ENCODE measurements at regions not wholly inside any gene's neighbourhood (a gene's known extent, or its start where the extent isn't known, plus 50 kb on each side); places are given as distances from the start of the nearest gene placed in this dataset.

DNA sequence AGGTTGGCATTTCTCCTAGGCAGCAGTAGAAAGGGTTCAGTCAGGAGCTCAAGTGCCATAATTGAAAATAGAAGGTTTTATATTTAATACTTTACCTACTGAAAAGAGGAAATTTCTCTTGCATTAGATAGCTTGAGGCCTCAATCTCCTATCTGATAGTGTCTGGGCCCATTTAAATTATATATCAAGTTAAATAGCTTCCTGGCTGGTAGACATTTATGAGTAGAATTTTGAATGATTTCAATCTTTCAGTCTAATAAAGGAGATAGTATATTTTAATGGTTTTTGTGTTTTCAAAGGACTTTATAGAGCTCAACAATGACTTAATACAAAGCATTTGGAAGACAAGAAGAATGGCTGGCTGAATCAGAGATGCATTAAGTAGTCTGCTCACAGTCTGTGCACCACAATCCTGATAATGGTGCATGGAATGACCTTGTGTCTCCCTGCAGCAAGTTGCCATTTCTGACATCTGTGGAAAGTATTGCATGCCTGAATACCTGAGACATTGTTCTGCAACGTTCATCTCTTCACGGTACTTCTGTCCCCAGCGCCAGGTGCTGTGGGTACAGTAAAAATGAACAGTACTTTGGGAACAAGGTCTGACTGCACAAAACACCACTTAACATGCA lies 974.1 kb downstream of the TMTC2 start:
- Histone ChIP-seq H3K9me3 (ENCODE audit: control insufficient read depth, insufficient read depth, low read length) (no peaks in the 10 kb centered on the region), H3K4me1 (ENCODE audit: control insufficient read depth, insufficient read depth, low read length) (no peaks in the 10 kb centered on the region), H3K27ac (ENCODE audit: low read length) (no peak overlapping the region), H3K4me3 (ENCODE audit: low read length) (no peak overlapping the region), H3K27me3 (ENCODE audit: control insufficient read depth, insufficient read depth, low read length) (no peaks in the 10 kb centered on the region), H3K36me3 (ENCODE audit: control insufficient read depth, insufficient read depth, low read length) (no peaks in the 10 kb centered on the region)
- WGBS (ENCODE audit: insufficient coverage, insufficient read length) = no CpG with 5 or more reads among the region's 3 CpGs
- no peak for DNase-seq (ENCODE audit: low read depth, low spot score)

DNA sequence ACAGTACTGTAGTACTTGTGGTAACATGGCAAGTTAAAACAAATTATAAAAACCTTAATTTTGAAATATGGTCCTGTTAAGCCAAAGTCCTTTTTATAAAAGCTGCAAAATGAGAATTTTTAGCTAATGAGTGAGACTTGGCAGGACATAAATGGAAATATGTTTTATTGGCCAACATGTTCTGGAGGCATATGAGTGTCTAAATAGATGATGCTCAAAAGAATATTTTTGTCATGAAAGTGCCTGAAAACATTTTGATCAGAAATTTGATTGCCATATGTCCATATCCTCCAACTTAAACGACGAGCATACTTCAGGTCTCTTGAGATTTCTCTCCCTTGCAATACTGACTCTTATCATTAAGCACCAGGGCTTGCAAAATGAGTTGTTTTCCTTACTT lies 972.6 kb downstream of the TMTC2 start:
- H3K4me1 ChIP-seq (ENCODE audit: control insufficient read depth, insufficient read depth, low read length) = no peaks in the 10 kb centered on the region
- DNase-seq (ENCODE audit: low read depth, low spot score) = no peak
- H3K36me3 ChIP-seq (ENCODE audit: control insufficient read depth, insufficient read depth, low read length) = no peaks in the 10 kb centered on the region
- no peaks in the 10 kb centered on the region for H3K27me3 ChIP-seq (ENCODE audit: control insufficient read depth, insufficient read depth, low read length)
- H3K4me3 ChIP-seq (ENCODE audit: low read length) = no peak overlapping the region
- no peak overlapping the region for H3K27ac ChIP-seq (ENCODE audit: low read length)
- H3K9me3 ChIP-seq (ENCODE audit: control insufficient read depth, insufficient read depth, low read length) = no peaks in the 10 kb centered on the region
- no CpG with 5 or more reads among the region's 2 CpGs for WGBS (ENCODE audit: insufficient coverage, insufficient read length)

DNA sequence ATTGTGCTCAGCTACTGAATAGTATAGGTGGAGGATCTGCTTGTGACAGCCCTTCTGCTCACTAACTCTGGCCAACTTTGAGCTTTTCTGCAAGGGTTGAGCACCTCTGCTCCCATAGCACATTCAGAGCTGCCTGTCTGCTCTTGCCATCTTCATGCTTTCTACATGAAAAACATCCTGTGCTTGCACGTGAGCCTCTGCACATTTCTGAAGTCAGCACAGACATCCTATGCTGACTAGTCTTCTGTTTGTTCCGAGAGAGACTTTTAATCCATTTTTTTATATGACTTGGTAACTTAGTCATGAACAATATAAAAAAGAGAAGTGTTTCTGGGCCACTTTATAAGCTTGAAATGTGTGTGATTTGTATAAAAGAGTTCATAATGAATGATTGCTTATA lies 969.3 kb downstream of the TMTC2 start:
- Histone ChIP-seq H3K4me1 (ENCODE audit: control insufficient read depth, insufficient read depth, low read length) (no peaks in the 10 kb centered on the region), H3K27me3 (ENCODE audit: control insufficient read depth, insufficient read depth, low read length) (no peaks in the 10 kb centered on the region), H3K4me3 (ENCODE audit: low read length) (no peak overlapping the region), H3K36me3 (ENCODE audit: control insufficient read depth, insufficient read depth, low read length) (no peaks in the 10 kb centered on the region), H3K9me3 (ENCODE audit: control insufficient read depth, insufficient read depth, low read length) (no peaks in the 10 kb centered on the region), H3K27ac (ENCODE audit: low read length) (no peak overlapping the region)
- WGBS (ENCODE audit: insufficient coverage, insufficient read length) = no CpG with 5 or more reads among the region's 2 CpGs
- DNase-seq (ENCODE audit: low read depth, low spot score) = no peak

DNA sequence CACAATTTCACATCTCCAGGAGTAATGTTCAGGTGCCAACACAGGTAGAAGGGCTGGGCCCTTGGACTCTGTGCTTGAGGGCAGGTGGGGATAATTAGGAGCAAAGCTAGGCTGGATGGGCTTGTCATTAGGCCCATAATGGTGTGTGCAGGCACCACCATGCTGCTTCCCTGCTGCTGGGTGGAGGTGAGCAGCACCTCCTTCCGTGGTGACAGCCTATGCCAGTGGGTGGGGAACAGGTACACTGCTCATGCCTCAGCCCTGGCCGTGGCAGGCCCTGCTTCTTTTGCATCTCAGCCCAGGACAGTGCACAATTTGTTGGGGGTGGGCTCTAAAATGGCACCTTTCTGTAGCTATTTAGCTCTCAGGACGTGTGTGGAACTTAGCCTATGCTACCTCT lies 955.5 kb downstream of the TMTC2 start:
- Histone ChIP-seq H3K4me1 (ENCODE audit: control insufficient read depth, insufficient read depth, low read length) (no peaks in the 10 kb centered on the region), H3K27ac (ENCODE audit: low read length) (no peak overlapping the region), H3K36me3 (ENCODE audit: control insufficient read depth, insufficient read depth, low read length) (no peaks in the 10 kb centered on the region), H3K27me3 (ENCODE audit: control insufficient read depth, insufficient read depth, low read length) (no peaks in the 10 kb centered on the region), H3K9me3 (ENCODE audit: control insufficient read depth, insufficient read depth, low read length) (no peaks in the 10 kb centered on the region), H3K4me3 (ENCODE audit: low read length) (no peak overlapping the region)
- DNase-seq (ENCODE audit: low read depth, low spot score) = no peak
- WGBS (ENCODE audit: insufficient coverage, insufficient read length) = no CpG with 5 or more reads among the region's 3 CpGs

DNA sequence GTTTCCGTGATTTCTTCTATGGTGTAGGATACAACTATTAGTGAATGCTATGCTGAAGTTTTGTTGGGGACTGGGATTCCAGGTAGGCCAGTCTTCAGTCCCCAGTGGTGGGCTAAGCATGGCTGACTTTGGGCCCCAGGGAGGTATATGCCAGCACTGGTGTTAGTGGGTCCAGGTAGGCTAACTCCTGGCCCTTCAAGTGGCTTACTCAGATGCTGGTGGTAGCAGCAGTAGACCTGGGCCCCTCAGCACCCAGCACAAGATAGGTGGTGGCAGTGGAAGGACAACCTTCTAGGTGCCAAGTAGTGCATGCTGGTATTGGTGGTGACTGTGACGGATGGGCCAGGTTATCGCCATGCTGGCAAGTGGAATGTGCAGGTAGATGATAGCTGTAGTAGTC lies 955.1 kb downstream of the TMTC2 start:
- H3K27ac ChIP-seq (ENCODE audit: low read length) = no peak overlapping the region
- no peaks in the 10 kb centered on the region for H3K36me3 ChIP-seq (ENCODE audit: control insufficient read depth, insufficient read depth, low read length)
- H3K27me3 ChIP-seq (ENCODE audit: control insufficient read depth, insufficient read depth, low read length) = no peaks in the 10 kb centered on the region
- no peaks in the 10 kb centered on the region for H3K9me3 ChIP-seq (ENCODE audit: control insufficient read depth, insufficient read depth, low read length)
- DNase-seq (ENCODE audit: low read depth, low spot score) = no peak
- no peaks in the 10 kb centered on the region for H3K4me1 ChIP-seq (ENCODE audit: control insufficient read depth, insufficient read depth, low read length)
- H3K4me3 ChIP-seq (ENCODE audit: low read length) = no peak overlapping the region
- WGBS (ENCODE audit: insufficient coverage, insufficient read length) = no CpG with 5 or more reads among the region's 3 CpGs

DNA sequence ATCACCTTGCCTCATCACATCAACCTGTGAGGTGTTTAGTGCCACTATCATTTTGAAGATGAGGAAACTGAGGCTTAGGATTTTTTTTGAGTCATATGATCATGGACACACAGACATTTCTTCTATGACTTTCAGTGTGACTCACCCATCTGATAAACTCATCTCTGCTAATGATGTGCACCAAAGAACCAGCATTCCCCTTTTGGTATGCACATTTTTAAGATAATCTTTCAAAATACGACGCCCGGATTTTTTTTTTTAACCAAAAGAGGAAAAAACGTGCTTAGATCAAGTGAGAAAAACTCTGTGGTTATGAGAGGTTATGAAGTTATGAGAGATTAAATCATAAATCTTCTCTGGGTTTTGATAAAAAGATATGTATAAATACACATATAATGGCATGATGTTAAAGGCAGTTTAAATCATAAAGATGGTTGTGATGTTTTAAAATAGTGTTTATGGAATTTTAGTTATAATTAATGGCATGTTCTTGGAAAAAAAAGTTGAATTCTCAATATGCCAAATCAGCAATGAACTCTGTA lies 948.1 kb downstream of the TMTC2 start:
- H3K27me3 ChIP-seq (ENCODE audit: control insufficient read depth, insufficient read depth, low read length) = no peaks in the 10 kb centered on the region
- no peak for DNase-seq (ENCODE audit: low read depth, low spot score)
- no peaks in the 10 kb centered on the region for H3K4me1 ChIP-seq (ENCODE audit: control insufficient read depth, insufficient read depth, low read length)
- H3K9me3 ChIP-seq (ENCODE audit: control insufficient read depth, insufficient read depth, low read length) = no peaks in the 10 kb centered on the region
- H3K36me3 ChIP-seq (ENCODE audit: control insufficient read depth, insufficient read depth, low read length) = no peaks in the 10 kb centered on the region
- no CpG with 5 or more reads among the region's 4 CpGs for WGBS (ENCODE audit: insufficient coverage, insufficient read length)
- H3K4me3 ChIP-seq (ENCODE audit: low read length) = no peak overlapping the region
- H3K27ac ChIP-seq (ENCODE audit: low read length) = no peak overlapping the region

DNA sequence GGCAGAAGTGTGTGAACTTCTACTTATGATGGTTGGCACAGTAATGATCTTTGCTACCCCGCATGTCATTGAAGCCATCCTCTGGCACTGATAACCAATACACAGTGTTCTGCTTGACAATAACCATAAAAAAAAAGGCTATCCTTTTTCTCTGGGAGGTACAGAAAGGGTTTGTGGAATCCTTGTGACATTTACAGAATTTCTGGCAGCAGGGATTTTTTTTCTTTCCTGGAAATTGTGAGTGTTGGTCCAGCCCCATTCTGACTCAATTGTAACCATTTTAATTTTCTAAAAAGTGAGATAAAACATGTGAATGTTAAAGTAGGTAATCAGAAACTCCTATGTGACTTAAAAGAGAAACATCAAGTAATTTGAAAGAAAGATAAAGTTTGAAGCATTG lies 943.8 kb downstream of the TMTC2 start:
- no peak overlapping the region for H3K4me3 ChIP-seq (ENCODE audit: low read length)
- no peak overlapping the region for H3K27ac ChIP-seq (ENCODE audit: low read length)
- no CpG with 5 or more reads among the region's 1 CpG for WGBS (ENCODE audit: insufficient coverage, insufficient read length)
- no peaks in the 10 kb centered on the region for H3K27me3 ChIP-seq (ENCODE audit: control insufficient read depth, insufficient read depth, low read length)
- DNase-seq (ENCODE audit: low read depth, low spot score) = no peak
- no peaks in the 10 kb centered on the region for H3K36me3 ChIP-seq (ENCODE audit: control insufficient read depth, insufficient read depth, low read length)
- H3K9me3 ChIP-seq (ENCODE audit: control insufficient read depth, insufficient read depth, low read length) = no peaks in the 10 kb centered on the region
- H3K4me1 ChIP-seq (ENCODE audit: control insufficient read depth, insufficient read depth, low read length) = no peaks in the 10 kb centered on the region

DNA sequence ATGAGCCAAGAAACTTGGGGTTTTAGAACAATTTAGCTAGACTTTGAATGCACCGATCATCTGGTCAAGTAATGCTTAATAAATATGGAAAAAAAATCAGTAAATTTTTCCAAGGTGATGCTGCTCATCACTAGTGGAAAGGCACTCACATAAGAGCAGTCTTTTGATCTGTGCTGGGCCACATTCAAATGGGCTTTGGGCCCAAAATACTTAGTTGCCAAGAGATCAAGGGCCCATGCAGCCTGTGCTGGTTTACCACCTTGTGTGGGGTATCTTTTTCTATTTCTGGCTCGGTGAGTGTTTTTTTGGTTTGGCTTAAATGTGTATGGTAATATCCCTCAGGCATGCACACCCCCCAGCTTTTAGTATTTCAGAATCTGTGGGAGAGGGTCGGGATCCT lies 943.2 kb downstream of the TMTC2 start:
- Histone ChIP-seq H3K9me3 (ENCODE audit: control insufficient read depth, insufficient read depth, low read length) (no peaks in the 10 kb centered on the region), H3K27me3 (ENCODE audit: control insufficient read depth, insufficient read depth, low read length) (no peaks in the 10 kb centered on the region), H3K4me1 (ENCODE audit: control insufficient read depth, insufficient read depth, low read length) (no peaks in the 10 kb centered on the region), H3K36me3 (ENCODE audit: control insufficient read depth, insufficient read depth, low read length) (no peaks in the 10 kb centered on the region), H3K4me3 (ENCODE audit: low read length) (no peak overlapping the region), H3K27ac (ENCODE audit: low read length) (no peak overlapping the region)
- WGBS (ENCODE audit: insufficient coverage, insufficient read length) = no CpG with 5 or more reads among the region's 3 CpGs
- DNase-seq (ENCODE audit: low read depth, low spot score) = no peak

DNA sequence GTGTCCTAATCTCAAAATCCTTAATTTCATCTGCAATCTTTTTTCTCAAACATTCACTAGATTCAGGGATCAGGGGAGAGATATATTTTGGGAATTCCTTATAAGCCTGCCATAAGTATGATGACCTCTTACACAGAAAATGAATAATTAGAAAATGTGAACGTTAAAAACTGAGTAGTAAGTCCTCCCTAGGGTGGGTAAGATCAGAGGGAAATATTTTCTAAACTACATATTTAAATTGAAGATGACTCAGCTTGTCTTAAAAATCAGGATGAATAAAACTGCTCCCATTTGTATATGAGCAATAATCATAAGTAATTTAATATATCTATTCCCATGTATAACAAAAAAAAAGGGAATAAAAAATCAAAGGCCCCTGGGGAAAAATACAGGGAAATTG lies 935.5 kb downstream of the TMTC2 start:
- Histone ChIP-seq H3K4me3 (ENCODE audit: low read length) (no peak overlapping the region), H3K27ac (ENCODE audit: low read length) (no peak overlapping the region), H3K27me3 (ENCODE audit: control insufficient read depth, insufficient read depth, low read length) (no peaks in the 10 kb centered on the region), H3K9me3 (ENCODE audit: control insufficient read depth, insufficient read depth, low read length) (no peaks in the 10 kb centered on the region), H3K36me3 (ENCODE audit: control insufficient read depth, insufficient read depth, low read length) (no peaks in the 10 kb centered on the region), H3K4me1 (ENCODE audit: control insufficient read depth, insufficient read depth, low read length) (no peaks in the 10 kb centered on the region)
- no peak for DNase-seq (ENCODE audit: low read depth, low spot score)
- WGBS (ENCODE audit: insufficient coverage, insufficient read length) = no CpG with 5 or more reads among the region's 1 CpG

DNA sequence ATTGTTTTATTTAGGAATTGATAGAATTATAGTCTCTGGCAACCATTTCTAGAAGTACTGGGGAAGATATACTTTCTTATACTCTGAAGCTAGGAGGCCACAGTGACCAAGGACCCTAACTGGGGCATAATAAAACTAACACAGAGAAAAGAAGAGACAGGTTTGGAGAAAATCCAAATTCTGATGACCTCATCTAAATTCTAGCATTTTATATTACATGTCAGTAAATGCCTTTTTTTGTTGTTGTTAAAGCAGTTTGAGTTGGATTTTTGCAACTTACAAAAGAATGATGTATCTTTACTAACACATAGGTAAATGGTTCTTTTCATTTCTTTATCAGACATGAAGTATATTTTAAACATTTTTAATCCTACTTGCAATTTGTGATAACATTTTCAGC lies 933.3 kb downstream of the TMTC2 start:
- Histone ChIP-seq H3K36me3 (ENCODE audit: control insufficient read depth, insufficient read depth, low read length) (no peaks in the 10 kb centered on the region), H3K27ac (ENCODE audit: low read length) (no peak overlapping the region), H3K4me1 (ENCODE audit: control insufficient read depth, insufficient read depth, low read length) (no peaks in the 10 kb centered on the region), H3K27me3 (ENCODE audit: control insufficient read depth, insufficient read depth, low read length) (no peaks in the 10 kb centered on the region), H3K9me3 (ENCODE audit: control insufficient read depth, insufficient read depth, low read length) (no peaks in the 10 kb centered on the region; the same call in 1 of the 2 replicates), H3K4me3 (ENCODE audit: low read length) (no peak overlapping the region)
- DNase-seq (ENCODE audit: low read depth, low spot score) = no peak

DNA sequence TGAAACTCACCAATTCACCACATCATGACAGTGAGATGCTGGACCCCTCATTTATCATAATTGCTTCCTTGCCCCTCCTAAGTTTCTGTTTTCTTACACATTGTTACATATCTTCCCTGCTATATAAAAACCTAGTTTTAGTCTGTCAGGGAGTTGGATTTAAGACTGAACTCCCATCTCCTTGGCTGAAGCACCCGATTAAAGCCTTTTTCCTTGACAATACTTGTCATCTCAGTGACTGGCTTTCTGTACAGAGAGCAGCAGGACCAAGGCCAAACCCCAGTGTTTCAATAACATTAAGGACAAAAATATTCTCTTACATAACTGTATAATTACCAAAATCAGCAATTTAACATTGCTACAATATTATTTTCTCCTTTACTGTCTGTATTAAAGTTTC lies 928.4 kb downstream of the TMTC2 start:
- no peaks in the 10 kb centered on the region for H3K36me3 ChIP-seq (ENCODE audit: control insufficient read depth, insufficient read depth, low read length)
- DNase-seq (ENCODE audit: low read depth, low spot score) = no peak
- H3K27me3 ChIP-seq (ENCODE audit: control insufficient read depth, insufficient read depth, low read length) = no peaks in the 10 kb centered on the region
- H3K9me3 ChIP-seq (ENCODE audit: control insufficient read depth, insufficient read depth, low read length) = no peaks in the 10 kb centered on the region; the same call in 1 of the 2 replicates
- no peaks in the 10 kb centered on the region for H3K4me1 ChIP-seq (ENCODE audit: control insufficient read depth, insufficient read depth, low read length)
- H3K4me3 ChIP-seq (ENCODE audit: low read length) = no peak overlapping the region
- WGBS (ENCODE audit: insufficient coverage, insufficient read length) = no CpG with 5 or more reads among the region's 1 CpG
- no peak overlapping the region for H3K27ac ChIP-seq (ENCODE audit: low read length)

All from iPS DF 6.9 (cell line).